ENCODE measurements at regions not wholly inside any gene's neighbourhood (a gene's known extent, or its start where the extent isn't known, plus 50 kb on each side); places are given as distances from the start of the nearest gene placed in this dataset.
"Not testable (repeated sequence)": the region's sequence is repeated elsewhere in the genome, so short reads cannot be mapped to it uniquely, and the experiment has no call there.

DNA sequence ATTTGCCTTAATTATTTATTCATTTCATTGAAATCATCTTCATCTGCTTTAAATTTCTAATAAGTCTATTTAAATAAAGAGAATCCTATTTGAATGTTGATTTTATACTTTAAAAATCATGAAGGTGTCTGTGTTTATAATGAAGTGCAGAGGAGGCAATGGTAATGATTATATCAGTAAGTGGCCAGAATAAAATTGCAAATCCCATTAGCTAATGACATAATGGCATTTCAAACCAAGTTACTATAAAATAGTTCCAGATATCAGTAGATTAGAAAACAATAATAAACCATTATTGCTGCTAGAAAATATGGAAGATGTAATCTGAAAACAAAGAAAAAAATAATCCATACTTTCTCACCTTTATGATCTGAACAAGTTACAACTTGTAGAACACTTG is 647.8 kb upstream of the KLHL1 start:
- no peak for DNase-seq

DNA sequence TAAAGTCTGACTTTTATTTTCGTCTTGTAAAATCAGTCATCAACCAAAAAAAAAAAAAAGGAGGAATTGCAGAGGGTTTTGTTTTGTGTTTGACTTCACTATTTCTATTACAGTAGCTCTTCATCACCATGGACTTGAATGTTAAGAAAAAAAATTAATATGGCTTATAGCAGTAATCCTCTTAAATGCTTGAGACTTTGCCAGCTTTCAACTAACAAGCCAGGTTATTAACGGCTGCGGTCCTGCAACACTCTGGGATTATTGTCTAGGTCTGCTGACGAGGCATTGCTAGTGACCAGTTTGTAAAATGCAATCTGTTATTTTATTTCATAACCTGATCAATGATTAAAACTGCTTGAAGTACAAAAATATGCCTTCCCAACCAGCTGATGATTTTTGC is 647.2 kb upstream of the KLHL1 start:
- no peak for DNase-seq

DNA sequence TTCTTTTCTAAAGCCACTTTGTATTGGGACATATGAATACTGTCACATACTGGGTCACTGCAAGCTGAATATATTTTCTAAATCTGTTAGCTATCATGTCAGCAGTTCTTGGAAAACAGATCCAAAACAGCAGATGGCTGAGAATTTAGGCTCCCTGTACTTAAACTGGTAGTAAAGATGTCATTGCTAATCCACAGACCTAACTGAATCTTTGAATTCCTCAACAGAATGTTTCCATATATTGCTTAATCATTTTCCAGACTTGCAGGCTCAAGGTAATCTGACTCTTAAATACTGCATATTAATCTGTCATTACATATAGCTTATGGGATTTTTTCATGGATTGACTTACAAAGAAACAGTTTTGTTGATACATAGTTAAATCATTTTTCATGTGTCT is 639.0 kb upstream of the KLHL1 start:
- DNase-seq, result peak; percentile 41

DNA sequence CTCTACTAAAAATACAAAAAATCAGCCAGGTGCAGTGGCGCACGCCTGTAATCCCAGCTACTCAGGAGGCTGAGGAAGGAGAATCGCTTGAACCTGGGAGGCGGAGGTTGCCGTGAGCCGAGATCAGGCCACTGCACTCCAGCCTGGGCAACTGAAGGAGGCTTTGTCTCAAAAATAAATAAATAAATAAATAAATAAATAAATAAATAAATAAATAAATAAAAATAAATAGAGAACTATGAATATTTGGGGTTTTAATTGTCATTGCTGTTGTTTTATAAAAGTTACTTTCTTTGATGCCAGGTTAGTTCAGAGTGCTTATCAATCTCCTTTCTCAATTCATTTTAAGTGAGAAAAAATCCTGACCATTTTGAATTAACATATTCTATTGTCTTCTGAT is 638.2 kb upstream of the KLHL1 start:
- DNase-seq, result not testable (repeated sequence)

DNA sequence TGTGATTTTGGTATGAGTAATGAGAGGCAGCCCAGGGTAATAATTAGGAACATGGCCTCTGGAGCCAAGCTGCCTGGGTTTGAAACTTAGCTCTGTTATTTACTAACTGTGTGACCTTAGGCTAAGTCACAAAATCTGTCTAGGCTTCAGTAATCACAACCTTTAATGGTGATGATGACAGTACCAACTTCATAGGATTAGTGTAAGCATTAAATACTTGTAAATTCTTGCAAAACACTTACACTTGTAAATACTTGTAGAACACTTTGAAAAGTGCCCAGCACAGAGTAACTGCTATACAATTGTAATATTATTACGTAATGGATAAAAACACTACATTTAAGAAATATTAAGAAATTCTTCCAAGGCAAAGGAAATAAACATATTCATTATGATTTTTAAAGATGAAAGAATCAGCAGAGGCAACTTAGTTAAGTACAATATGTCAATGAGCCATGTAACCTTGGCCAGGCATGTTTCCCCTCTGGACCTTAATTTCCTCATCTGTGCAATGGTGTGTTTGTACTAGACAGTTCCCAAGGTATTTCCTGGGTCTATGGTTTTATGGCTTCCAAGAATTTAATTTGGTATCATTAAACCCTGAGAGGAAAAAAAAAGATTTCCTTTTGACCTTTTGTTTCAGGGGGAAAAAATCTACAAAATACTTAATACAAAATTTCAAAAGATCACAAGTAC is 628.5 kb upstream of the KLHL1 start:
- no peak for DNase-seq

DNA sequence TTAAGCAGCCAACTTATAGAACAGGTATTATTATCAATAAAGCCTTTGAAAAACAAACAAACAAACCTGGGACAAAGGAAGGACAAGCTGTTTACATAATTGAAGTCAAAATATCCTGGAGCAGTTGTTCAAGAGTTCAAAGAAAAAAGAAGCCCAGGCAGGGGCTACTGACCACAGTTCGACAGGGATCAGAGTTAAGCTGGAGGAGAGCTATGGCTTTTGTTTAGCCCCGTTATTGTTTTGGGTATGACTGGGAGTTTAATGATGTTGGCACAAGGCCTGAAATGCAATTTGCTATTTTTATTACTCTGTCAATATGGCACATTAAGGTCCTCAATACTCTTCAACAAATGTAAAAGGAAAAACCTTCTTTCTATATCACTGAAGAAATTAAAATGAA is 624.4 kb upstream of the KLHL1 start:
- DNase-seq, result peak; percentile 41

DNA sequence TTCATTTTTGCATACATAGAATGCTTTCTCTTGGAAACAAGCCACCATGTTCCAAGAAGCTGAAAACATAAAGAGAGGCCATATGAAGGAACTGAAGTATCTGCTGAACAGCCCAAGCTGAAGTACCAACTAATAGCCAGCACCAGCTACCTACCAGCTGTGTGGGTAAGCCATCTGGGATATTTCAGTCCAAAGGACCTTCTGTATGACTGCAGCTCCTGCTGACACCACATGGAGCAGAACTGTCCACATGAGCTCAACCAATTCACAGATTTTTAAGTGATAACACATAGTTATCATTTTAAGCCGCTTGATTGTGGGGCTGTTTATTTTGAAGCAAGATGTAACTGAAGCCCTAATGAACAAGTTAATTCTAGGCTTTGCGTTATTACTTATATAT is 621.1 kb upstream of the KLHL1 start:
- DNase-seq, result peak; percentile 20

DNA sequence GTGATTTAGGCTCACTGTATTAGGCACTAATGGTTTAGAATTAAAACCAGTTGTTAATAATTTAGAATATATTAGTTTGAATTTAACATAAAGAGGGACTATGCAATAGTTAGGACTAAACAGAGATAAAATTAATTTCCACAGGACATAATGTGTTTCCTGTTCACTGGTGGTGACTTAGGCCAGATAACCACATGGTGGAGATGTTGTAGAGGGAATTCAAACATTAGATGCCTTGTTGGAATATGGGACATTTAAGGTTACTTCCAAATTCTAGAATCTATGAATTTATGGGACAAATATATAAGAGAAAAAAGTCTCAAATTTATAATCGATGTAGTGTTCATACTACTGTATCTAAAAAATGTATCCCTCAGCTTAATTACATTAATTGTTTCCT is 615.5 kb upstream of the KLHL1 start:
- DNase-seq, result no peak

DNA sequence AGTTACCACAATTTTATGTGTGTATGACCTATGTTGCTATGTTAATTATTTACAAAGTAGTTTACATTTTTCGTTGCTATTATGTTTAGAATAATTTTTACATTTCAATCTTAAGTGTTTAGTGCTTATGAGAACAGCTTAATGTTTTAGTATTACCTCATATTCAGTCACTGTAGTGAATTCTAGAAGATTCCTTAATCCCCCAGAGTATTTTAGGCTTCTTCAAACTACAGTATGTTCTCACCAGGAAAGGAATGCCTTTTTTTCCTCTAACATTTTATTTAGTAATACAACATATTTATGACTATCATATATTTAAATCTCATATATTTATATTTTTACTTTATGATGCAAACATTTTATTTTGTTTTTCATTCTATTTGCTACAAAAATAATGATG is 612.1 kb upstream of the KLHL1 start:
- DNase-seq, result no peak

DNA sequence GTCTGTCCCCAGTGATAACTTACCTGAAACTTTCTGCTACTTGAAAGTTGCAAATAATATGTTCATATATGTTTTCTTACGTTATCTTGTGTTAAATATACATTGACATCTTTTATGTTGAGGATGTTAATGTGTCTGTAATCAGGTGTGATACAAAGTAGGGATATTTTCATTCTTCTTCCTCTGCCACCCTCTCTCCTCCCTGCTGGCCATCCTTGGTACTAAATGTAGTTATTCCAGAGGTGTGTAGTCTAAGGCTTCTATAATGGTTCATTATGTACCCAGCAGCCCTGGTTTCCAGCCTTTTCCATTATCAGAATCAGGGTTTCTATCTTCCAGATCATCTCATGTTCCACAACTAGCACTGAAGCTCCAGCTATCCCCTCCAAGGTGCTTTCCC is 606.7 kb upstream of the KLHL1 start:
- no peak for DNase-seq

DNA sequence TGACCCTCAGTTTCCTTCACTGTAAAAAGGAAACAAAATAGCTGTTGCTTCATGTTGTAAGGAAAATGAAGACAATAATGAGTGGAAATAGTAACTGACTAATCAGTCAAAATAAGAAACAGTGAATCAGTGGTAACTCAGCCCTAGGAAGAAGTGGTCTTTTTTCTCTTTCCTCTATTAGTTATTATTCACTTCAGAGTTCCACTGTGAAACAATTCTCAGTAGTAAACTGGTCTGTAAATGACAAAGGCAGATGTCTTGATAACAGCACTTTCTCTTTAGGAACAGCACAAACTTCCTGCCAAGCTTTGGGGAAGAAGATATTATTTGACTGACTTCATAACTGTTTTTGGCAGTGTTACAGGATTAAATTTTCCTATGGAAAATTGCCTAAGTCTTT is 600.5 kb upstream of the KLHL1 start:
- DNase-seq, result no peak

DNA sequence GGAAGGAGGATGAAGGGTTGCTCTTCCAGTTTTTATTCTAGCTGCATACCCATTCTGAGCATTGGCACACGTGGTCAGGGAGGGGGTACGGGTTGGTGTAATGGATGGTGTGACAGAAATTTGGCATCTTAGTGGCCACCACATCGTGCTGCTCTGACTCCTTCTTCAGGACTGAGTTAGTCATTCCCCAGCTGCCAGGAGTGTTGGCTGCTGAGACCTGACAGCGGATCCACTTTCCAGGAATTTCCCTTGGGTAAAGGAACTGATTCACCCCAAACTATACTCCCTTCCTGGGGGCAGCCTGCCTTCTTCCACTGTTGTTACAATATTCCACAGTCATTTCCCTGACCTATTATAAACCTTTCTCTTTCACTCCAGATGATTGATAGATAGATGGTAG is 595.5 kb upstream of the KLHL1 start:
- no peak for DNase-seq

DNA sequence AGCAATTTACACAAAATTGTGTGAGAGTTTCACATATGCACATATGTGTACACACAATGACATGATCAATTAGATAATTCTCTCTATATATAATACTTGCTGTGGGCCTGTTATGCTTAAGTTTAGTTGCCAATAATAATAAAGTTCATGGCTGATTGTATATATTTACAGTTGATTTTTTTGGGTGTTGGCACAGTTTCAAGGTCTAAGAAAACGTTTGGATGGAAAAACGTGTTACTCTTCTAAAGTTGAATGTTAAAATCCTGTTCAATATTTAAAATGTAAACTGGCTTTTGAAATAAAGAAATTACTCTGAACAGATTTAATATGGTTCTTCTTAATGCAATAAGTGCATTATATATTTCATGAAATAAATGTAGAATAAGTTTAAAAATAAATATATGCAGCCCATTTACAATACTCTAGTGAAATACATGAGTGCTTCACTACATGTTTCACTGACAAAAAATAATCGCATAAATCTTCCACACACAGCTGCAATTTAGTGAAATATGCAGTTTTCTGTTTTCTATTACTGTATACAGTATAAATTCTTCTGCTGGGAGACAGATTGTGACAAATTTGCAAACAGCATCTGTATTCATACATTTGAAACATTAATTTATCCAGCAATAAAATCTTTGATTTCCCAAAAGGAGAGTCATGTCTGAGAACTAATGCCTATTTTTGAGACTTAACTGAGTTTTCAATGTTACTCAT is 586.9 kb upstream of the KLHL1 start:
- DNase-seq, result no peak

DNA sequence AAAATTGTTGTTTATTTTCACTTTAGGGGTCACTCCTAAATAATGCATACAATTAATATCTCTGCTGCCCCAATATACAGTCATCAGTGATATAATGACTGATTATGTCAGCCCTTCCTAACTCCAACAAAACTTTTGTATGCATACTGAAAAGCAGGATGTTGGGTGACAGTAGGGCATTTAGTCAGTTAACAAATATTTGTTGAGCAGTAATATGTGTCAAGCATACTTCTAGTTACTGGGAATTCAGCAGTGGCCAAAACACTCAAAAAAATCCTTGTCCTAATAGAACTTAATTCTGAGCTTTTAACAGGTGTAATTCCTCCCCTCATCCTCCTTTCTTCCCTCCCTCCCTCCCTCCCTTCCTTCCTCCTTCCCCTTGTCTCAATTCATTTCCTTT is 560.7 kb upstream of the KLHL1 start:
- no peak for DNase-seq

DNA sequence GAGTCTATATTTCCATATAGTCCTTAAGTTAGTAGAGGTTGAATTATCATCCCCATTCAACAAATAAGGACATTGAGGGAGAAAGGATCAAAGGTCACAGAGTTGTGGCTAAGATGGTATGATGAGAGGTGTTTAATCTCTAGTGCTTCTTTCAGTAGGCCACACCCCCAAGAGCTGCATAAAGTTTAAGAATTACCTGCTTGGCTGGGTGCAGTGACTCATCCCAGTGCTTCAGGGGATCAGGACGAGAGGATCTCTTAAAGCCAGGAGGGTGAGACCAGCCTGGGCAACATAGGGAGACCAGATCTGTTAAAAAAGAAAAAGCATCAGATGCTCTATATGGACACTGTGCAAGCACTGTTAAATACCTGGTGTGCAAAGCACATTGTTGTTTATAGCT is 560.0 kb upstream of the KLHL1 start:
- DNase-seq, result no peak

DNA sequence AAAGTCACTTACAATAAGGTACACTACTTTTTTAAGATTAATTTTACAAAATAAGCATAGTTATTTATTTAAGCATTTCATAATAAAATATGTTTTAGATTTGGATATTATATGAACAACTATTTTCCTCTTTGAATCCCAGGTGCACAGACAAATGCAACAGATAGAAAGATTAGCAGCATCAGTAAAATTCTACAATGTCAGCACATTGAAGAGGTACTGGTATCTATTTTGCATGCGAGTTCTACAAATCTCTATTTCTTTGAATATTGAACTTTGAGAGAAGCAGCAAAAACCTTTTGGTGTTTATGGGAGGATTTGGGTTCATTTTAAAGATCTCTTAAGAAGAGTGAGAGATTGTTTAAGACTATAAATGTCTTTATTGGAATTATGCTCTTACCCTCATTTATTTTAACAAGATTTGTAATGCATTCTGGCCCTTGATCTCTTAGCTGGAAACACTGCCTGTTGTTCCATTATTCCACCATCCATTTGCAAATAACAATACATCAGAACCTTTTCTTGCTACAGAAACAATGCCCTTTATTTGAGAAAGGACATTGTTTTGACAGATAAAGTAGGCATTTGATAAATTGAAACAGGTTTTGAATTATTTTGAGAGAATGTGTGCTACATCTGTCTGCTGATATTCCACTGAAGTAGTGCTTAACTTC is 558.8 kb upstream of the KLHL1 start:
- DNase-seq, result no peak

DNA sequence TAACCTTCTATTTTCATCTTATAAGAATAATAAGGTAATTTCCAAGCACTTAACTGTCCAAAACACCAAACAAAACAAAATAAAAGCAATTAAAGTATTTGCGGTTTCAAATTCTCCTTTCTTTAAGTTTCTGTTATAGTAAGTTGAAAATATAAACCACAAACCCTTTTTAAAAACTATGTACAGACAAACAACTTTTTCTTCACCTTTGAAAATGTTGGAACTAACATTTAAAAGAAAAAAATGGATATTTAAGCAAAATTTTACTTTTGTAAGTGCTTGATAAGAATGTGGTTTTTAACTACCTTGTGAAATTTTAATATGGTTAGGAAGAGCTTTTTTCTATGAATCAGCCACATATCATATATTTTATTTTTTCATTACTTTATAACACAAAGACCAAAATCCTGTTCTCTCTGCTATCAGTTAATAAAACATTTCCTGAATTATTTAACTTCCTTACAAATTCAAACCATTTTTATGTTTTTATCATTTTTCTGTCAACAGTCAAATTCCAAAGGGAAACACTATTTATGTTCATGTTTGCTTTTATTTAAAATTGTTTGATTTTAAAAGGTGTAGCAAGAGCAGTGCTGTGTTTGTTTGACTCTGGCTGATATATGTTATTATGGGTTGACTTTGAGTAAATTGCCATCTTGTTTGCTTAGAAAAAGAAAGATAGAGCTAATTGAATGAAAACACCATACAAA is 554.1 kb upstream of the KLHL1 start:
- no peak for DNase-seq

DNA sequence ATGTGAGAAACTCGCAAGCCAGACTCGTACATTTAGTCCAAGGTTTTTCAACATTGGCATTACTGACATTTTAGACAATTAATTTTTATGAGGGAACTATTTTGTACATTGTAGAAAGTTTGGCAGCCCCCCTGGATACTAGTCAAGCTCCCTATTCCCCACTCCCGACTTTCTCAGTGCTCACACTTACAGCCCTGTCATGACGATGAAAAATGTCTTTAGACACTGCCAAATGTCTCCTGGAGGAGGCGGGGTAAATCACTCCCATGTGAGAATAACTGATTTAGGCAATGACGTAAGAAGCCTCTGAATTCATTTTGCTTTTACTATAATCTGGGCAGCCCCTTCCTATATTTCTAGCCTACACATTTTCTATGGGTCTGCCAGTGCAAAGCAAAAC is 535.8 kb upstream of the KLHL1 start:
- no peak for DNase-seq

DNA sequence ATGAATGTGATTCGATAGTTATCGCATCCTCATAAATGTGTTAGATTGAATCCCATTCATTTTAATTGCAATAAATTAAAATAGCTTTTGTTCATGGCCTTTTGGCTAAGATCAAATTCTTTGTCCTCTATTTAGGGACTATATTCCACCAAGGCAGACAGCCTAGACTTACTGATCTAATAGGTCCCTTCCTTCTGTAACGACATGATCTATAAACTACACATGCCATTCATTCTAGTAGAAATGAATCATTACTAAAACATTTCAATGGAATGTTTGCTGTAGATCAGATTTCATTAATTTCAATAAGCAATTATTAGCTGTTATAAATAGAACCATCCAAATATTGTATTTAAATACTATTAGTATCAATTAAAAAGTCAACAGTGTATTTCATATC is 526.6 kb upstream of the KLHL1 start:
- no peak for DNase-seq

DNA sequence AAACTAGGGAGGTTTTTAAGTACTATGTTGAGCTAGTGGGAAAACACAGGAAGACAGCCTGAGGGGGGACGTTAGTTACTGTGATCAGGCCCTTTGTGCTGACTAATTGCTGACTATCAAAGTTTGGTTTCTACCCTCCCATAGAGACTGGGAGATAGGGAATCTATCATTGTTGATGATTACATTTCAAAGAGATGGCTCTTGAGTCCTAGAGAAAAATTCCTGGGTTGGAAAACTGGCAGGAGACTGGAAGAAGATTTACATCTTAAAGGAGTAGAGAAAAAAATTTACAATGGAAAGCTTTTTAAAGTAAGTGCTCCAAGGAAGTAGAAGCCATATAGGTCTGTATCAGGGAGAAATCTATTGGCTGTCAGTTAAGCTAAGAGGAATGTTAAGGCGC is 522.0 kb upstream of the KLHL1 start:
- no peak for DNase-seq

DNA sequence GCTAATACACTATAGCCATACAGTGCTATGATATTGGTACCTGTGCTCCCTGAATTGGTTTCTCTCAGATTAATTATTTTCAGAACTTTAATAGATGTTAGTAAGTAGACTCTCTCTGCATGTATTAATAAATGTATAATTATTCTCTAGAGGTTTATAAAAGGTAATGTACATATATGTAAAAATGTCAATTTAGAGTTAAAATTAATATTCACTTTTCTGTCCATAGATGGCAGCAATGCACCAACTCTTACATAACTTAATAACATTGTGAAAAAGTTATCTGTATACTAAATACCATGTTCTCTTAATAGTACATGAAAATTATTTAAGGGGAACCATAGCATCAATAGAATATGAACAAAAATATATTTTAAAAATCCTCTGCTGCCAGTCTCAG is 515.0 kb upstream of the KLHL1 start:
- peak; percentile 20 for DNase-seq

DNA sequence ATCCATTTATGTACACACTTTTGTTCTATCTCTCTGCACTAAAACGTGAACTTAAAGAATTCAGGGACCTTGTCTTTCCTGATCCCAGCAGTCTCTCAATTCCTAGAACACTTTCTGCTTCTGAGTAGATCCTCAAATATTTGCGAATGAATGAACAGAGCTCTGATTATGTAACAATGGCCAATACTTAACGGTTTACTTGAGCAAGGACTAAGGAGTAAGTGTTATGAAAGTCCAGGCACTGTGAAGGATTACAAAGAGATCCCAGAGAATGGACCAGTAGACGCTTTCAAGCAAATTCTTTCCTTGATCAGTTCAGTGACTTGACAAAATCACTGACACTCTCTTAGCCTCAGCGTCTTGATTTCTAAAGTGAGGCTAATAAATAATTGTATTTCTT is 514.5 kb upstream of the KLHL1 start:
- no peak for DNase-seq

DNA sequence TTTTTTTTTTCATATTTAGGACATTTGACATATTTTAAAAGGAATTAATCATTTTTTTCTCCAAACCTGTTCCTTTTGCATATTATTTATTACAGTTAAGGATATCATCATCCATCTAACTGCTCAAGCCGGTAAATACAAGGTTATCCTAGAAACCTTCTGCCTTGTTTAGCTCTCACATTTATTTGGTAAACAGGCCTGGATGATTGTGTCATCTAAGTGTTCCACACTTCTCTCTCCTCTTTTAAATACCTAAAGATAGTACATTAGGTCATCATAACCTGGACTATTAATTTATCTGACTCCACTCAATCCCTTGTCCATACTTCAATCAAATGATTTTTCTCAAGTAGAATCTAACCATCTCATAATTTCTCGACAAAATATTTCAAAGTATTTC is 511.7 kb upstream of the KLHL1 start:
- DNase-seq, result no peak

DNA sequence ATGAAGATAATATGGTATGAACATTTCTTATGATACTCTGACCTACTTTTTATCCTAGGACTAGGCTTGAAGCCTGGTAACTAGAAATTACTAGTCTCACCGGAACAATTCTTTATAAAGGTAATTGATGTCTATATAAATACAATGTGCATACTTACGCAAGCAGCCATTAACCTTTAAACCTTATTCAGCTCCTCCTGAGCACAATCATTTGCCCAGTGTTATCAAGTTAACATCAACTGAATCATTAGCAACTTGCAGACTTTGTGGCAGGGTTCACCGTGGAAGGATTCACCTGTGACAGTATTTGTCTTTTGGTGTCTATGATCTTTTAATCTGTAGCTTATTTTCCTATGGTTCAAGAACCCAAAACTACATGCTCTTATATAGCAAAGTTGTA is 508.6 kb upstream of the KLHL1 start:
- DNase-seq, result no peak
